Adipocyte (in vitro differentiated cells): ENCODE measurements at regions not wholly inside any gene's neighbourhood (a gene's known extent, or its start where the extent isn't known, plus 50 kb on each side); places are given as distances from the start of the nearest gene placed in this dataset.
A peak's percentile ranks its signal among the peaks of the same experiment; 100 is the strongest.

ENCODE experiments used
- DNase-seq: peaks from one replicate; pipeline ENCODE4 v3.0.0-alpha.2; 2015; ENCODE audit warnings: low read depth
- H3K27me3 ChIP-seq: replicated peaks from 2 replicates; pipeline ENCODE4 v1.7.0; 2013; ENCODE audit warnings: mild to moderate bottlenecking, low read length, moderate library complexity; ENCODE audit not compliant: control insufficient read depth, insufficient read depth
- H3K36me3 ChIP-seq: 2 replicates; pipeline ENCODE4 v1.7.0; 2013; ENCODE audit warnings: low read length, mild to moderate bottlenecking, moderate library complexity; ENCODE audit not compliant: control insufficient read depth, insufficient read depth, severe bottlenecking
- H3K4me1 ChIP-seq: 2 replicates; pipeline ENCODE4 v1.7.0; 2013; ENCODE audit warnings: mild to moderate bottlenecking, low read length, moderate library complexity; ENCODE audit not compliant: control insufficient read depth, insufficient read depth
- H3K4me3 ChIP-seq: 2 replicates; pipeline ENCODE4 v1.7.0; 2013; ENCODE audit warnings: mild to moderate bottlenecking, low read length, moderate library complexity
- H3K9ac ChIP-seq: 2 replicates; pipeline ENCODE4 v1.7.0; 2013; ENCODE audit warnings: mild to moderate bottlenecking, low read length, moderate library complexity
- H3K9me3 ChIP-seq: 2 replicates; pipeline ENCODE4 v1.7.0; 2013; ENCODE audit warnings: mild to moderate bottlenecking, low read length, moderate library complexity; ENCODE audit not compliant: control insufficient read depth

DNA sequence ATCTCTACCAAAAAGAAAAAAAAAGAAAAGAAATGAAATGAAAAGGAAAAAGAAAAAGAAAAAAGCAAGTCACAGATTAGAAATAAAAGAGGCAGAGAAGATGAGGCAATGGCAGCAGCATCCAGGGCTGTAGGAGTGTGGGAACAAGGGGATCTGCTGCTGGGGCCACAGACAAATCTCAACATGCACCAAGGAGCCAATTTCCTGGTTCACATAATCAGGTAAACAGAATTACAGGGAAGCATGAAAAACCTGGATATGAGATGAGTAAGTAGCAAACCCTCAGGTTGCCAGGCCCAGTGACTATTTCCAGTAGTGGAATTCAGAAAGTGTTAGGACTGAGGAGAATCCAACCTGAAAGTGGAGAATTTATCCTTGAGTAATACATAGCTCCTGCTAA is 77.4 kb upstream of the ARHGAP28 start:
- H3K9me3 ChIP-seq, result no peaks in the 10 kb centered on the region
- H3K36me3 ChIP-seq, result no peaks in the 10 kb centered on the region
- H3K9ac ChIP-seq, result no peak overlapping the region
- H3K27me3 ChIP-seq, result no peaks in the 10 kb centered on the region
- H3K4me1 ChIP-seq, result no peaks in the 10 kb centered on the region
- H3K4me3 ChIP-seq, result no peak overlapping the region
- DNase-seq, result no peak

DNA sequence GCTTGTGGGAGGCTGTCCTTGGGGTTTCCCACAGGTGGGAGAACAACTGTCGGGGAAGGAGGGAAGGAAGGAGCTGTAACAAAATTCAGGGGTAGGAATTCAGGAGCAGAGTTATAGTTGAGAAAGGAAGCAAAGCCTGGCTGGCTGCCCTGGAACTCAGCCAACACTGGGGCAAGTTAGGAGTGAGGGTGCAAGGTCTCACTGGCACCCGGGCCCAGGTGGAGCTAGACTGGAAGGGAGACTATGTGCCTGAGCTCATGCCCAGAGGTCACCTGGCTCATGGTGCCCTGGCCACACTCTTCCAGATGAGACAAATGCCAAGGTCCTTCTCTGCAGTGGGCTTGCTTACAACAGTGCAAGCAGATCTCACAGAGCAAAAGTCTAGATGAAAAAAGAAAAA is 75.6 kb upstream of the ARHGAP28 start:
- no peaks in the 10 kb centered on the region for H3K4me1 ChIP-seq
- H3K27me3 ChIP-seq, result no peaks in the 10 kb centered on the region
- H3K36me3 ChIP-seq, result no peaks in the 10 kb centered on the region
- no peak for DNase-seq
- H3K9me3 ChIP-seq, result no peaks in the 10 kb centered on the region
- no peak overlapping the region for H3K9ac ChIP-seq
- no peak overlapping the region for H3K4me3 ChIP-seq

GRCh38 chr18:6659963-6660725 is 69.4 kb upstream of the ARHGAP28 start:
- H3K36me3 ChIP-seq, result no peaks in the 10 kb centered on the region
- no peaks in the 10 kb centered on the region for H3K9me3 ChIP-seq
- peaks cover 11% of the 10 kb centered on the region for H3K4me1 ChIP-seq
- DNase-seq, result peak; percentile 4
- no peaks in the 10 kb centered on the region for H3K27me3 ChIP-seq
- H3K4me3 ChIP-seq, result no peak overlapping the region
- H3K9ac ChIP-seq, result no peak overlapping the region

- Histone ChIP-seq H3K36me3 (no peaks in the 10 kb centered on the region), H3K9ac (no peak overlapping the region), H3K4me1 (peaks cover 22% of the 10 kb centered on the region), H3K27me3 (no peaks in the 10 kb centered on the region), H3K4me3 (no peak overlapping the region), H3K9me3 (no peaks in the 10 kb centered on the region)
- DNase-seq, result no peak
These were observed 67.7 kb upstream of the ARHGAP28 start for GRCh38 chr18:6661692-6662415.

DNA sequence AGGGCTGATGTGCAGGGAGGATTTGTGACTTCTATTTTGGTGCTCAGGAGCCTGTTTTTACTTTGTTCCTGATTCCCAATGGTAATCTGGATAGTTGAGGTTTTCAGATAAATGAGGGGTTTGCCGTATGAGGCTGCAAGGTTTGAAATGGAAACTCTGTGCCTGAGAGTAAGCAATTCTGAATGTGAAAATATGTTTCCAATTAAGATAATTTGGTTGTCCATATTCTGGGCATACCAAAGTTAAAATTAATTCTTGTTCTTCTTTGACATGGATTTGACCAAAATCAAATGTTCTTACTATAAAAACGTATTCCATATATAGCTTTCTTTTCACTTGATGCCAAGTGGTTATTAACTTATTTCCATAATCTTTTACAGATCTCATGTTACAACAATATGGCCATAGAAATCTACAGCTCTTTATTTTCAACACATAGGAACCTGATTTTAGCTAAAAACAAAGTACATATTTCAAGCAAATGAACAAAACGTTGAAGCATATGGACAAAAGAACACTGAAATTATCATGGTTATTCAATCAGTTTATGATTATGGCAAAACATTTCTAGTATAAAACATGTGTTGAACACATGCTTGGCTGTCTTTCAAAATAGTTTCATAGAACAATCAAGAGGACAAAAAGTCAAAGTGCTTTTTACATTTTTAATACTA is 63.4 kb upstream of the ARHGAP28 start:
- H3K27me3 ChIP-seq, result no peaks in the 10 kb centered on the region

DNA sequence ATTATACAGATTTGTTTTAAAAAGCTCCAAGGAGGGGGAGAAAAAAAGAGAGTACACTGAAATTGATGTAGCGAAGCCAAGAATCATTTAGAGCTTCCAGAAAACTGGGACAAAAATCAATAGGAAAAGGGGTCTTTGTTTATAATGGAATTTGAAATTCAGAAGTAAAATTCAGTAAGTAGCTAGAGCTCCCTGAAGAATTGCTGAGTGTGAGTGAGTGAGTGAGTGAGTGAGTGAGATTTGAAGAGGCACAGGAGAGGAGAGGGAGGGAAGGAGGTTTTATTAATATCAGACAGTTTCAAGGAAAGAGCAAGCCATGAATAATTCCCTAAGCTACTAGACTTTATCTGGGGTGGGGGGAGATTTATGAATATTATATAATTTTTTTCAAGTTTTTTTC is 60.7 kb upstream of the ARHGAP28 start:
- Histone ChIP-seq H3K27me3 (no peaks in the 10 kb centered on the region), H3K9ac (no peak overlapping the region), H3K9me3 (no peaks in the 10 kb centered on the region)

More for the DNA sequence above, 63.4 kb upstream of the ARHGAP28 start:
- no peaks in the 10 kb centered on the region for H3K9me3 ChIP-seq
- DNase-seq, result peak; percentile 50
- H3K36me3 ChIP-seq, result no peaks in the 10 kb centered on the region
- peaks cover 12% of the 10 kb centered on the region for H3K4me1 ChIP-seq
- H3K9ac ChIP-seq, result no peak overlapping the region
- no peak overlapping the region for H3K4me3 ChIP-seq

DNA sequence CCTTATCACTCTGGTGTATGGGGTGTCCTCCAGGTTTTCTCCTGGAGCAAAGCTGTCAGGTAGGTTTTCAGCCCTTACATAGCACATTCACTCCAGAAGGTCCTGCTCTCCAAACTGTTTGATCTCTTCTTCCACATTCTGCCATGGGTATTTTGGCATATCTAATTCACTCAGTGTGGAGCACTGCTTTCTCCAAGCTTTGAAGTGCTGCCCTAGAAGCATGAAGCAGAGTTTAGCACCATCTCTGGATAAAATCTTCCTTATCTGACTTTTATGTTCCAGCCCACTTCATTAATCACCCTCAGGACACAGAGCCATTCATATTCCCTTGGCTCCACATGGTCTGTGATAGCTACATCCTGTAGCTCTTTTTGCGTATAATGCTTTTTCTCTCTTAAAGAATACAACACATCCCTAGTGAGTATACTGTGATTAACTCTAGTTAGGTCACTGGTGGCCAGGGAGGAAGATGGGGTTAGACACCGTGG is 56.7 kb upstream of the ARHGAP28 start:
- no peak for DNase-seq
- Histone ChIP-seq H3K27me3 (no peaks in the 10 kb centered on the region), H3K4me1 (no peaks in the 10 kb centered on the region), H3K4me3 (no peak overlapping the region), H3K9me3 (no peaks in the 10 kb centered on the region), H3K9ac (no peak overlapping the region), H3K36me3 (no peaks in the 10 kb centered on the region)

More for the DNA sequence above, 60.7 kb upstream of the ARHGAP28 start:
- no peak for DNase-seq
- Histone ChIP-seq H3K4me1 (peaks cover 12% of the 10 kb centered on the region), H3K36me3 (no peaks in the 10 kb centered on the region), H3K4me3 (no peak overlapping the region)

DNA sequence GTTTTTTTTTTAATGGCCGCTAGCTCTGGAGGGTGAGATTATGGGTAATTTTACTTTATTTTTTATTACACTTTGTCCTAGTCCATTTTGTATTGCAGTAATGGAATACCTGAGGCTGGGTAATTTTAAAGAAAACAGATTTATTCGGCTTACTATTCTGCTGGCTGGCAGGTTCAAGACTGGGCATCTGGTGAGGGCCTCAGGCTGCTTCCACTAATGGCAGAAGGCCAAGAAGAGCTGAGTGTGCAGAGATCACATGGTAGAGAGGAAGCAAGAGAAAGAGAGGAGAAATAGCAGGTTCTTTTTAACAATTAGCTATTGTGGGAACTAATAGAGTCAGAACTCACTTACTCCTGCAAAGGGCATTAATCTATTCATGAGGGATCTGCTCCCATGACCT is 52.4 kb upstream of the ARHGAP28 start:
- no peak overlapping the region for H3K4me3 ChIP-seq
- no peak overlapping the region for H3K9ac ChIP-seq
- no peak for DNase-seq

DNA sequence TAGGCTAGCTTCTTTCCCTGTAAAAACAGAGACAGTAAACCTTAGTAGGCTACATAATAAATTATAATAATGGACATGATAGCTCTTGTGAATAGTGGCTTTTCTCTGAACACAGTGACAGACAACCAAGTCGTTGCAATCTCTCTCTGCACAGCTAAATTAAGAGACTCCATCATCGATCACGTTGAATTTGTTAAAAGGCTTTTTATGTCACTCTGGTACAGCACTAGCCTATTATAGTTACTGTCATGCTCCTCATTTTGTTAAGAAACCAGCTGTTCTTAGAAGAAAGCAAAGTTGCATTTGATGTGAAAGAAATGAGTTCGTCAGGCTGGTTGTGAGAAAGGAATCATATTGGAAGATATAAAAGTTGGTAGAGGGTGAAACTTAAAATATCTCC is 50.3 kb upstream of the ARHGAP28 start:
- no peaks in the 10 kb centered on the region for H3K9me3 ChIP-seq
- DNase-seq, result no peak
- H3K4me3 ChIP-seq, result no peak overlapping the region
- H3K27me3 ChIP-seq, result no peaks in the 10 kb centered on the region
- H3K36me3 ChIP-seq, result no peaks in the 10 kb centered on the region
- peaks cover 20% of the 10 kb centered on the region for H3K4me1 ChIP-seq
- no peak overlapping the region for H3K9ac ChIP-seq

More for the DNA sequence above, 52.4 kb upstream of the ARHGAP28 start:
- Histone ChIP-seq H3K9me3 (no peaks in the 10 kb centered on the region), H3K27me3 (no peaks in the 10 kb centered on the region), H3K36me3 (no peaks in the 10 kb centered on the region), H3K4me1 (peaks cover 12% of the 10 kb centered on the region)
